ENCODE measurements at regions not wholly inside any gene's neighbourhood (a gene's known extent, or its start where the extent isn't known, plus 50 kb on each side); places are given as distances from the start of the nearest gene placed in this dataset.

GRCh38 chr4:62901101-62901500, 1508.1 kb downstream of the TECRL start:
- DNase-seq (ENCODE audit: low read depth in 3 of 3), result no peak

- no peak for DNase-seq (ENCODE audit: low read depth in 3 of 3)
Observed at GRCh38 chr4:62899646-62900364, 1509.4 kb downstream of the TECRL start.

GRCh38 chr4:62898115-62898514, 1511.1 kb downstream of the TECRL start:
- DNase-seq (ENCODE audit: low read depth in 3 of 3), result no peak

- DNase-seq (ENCODE audit: low read depth in 3 of 3), result no peak
Observed at GRCh38 chr4:62896721-62897120, 1512.5 kb downstream of the TECRL start.

- DNase-seq (ENCODE audit: low read depth in 3 of 3), result no peak
Observed at GRCh38 chr4:62881901-62882300, 1527.3 kb downstream of the TECRL start.

- DNase-seq (ENCODE audit: low read depth in 3 of 3), result no peak
Observed at GRCh38 chr4:62881210-62881609, 1528.0 kb downstream of the TECRL start.

- no peak for DNase-seq (ENCODE audit: low read depth in 3 of 3)
Observed at GRCh38 chr4:62872856-62873255, 1536.4 kb downstream of the TECRL start.

- DNase-seq (ENCODE audit: low read depth in 3 of 3), result no peak
Observed at GRCh38 chr4:62871078-62871477, 1538.2 kb downstream of the TECRL start.

GRCh38 chr4:62870451-62870850, 1538.8 kb downstream of the TECRL start:
- no peak for DNase-seq (ENCODE audit: low read depth in 3 of 3)

GRCh38 chr4:62865261-62865660, 1544.0 kb downstream of the TECRL start:
- DNase-seq (ENCODE audit: low read depth in 3 of 3), result no peak

- no peak for DNase-seq (ENCODE audit: low read depth in 3 of 3)
Observed at GRCh38 chr4:62849696-62850095, 1559.6 kb downstream of the TECRL start.

- no peak for DNase-seq (ENCODE audit: low read depth in 3 of 3)
Observed at GRCh38 chr4:62835631-62836030, 1573.6 kb downstream of the TECRL start.

- DNase-seq (ENCODE audit: low read depth in 3 of 3), result no peak
Observed at GRCh38 chr4:62822306-62822705, 1586.9 kb downstream of the TECRL start.

GRCh38 chr4:62816566-62816965, 1592.7 kb downstream of the TECRL start:
- no peak for DNase-seq (ENCODE audit: low read depth in 3 of 3)

GRCh38 chr4:62814510-62815047, 1594.7 kb downstream of the TECRL start:
- no peak for DNase-seq (ENCODE audit: low read depth in 3 of 3)

GRCh38 chr4:62806816-62807215, 1602.4 kb downstream of the TECRL start:
- no peak for DNase-seq (ENCODE audit: low read depth in 3 of 3)

GRCh38 chr4:62804075-62804474, 1603.9 kb downstream of the ADGRL3 start:
- DNase-seq (ENCODE audit: low read depth in 3 of 3), result no peak

GRCh38 chr4:62797221-62797620, 1597.1 kb downstream of the ADGRL3 start:
- DNase-seq (ENCODE audit: low read depth in 3 of 3), result no peak

GRCh38 chr4:62791386-62791785, 1591.3 kb downstream of the ADGRL3 start:
- DNase-seq (ENCODE audit: low read depth in 3 of 3), result no peak

GRCh38 chr4:62771983-62772557, 1571.9 kb downstream of the ADGRL3 start:
- DNase-seq (ENCODE audit: low read depth in 3 of 3), result no peak

- no peak for DNase-seq (ENCODE audit: low read depth in 3 of 3)
Observed at GRCh38 chr4:62740296-62740695, 1540.2 kb downstream of the ADGRL3 start.

- no peak for DNase-seq (ENCODE audit: low read depth in 3 of 3)
Observed at GRCh38 chr4:62717154-62717553, 1517.0 kb downstream of the ADGRL3 start.

- no peak for DNase-seq (ENCODE audit: low read depth in 3 of 3)
Observed at GRCh38 chr4:62711575-62711974, 1511.4 kb downstream of the ADGRL3 start.

Data from stimulated activated CD4-positive, alpha-beta T cell treated with anti-CD3 and anti-CD28 coated beads, TNF-alpha, amount 100 ng/mL, for 24 hours (primary cell).